Muscle of arm (tissue), 1 donor: ENCODE measurements at regions not wholly inside any gene's neighbourhood (a gene's known extent, or its start where the extent isn't known, plus 50 kb on each side); places are given as distances from the start of the nearest gene placed in this dataset.

Source experiments
- DNase-seq: peaks from one replicate; pipeline ENCODE4 v3.0.0-alpha.2; 2013

- no peak for DNase-seq
Measured at GRCh38 chr1:38113159-38113666, 66.6 kb upstream of the POU3F1 start.

- no peak for DNase-seq
Measured at GRCh38 chr1:38111589-38111988, 65.0 kb upstream of the POU3F1 start.

- DNase-seq: no peak
Measured at GRCh38 chr1:38105267-38105666, 58.7 kb upstream of the POU3F1 start.

GRCh38 chr1:38102636-38103035, 56.0 kb upstream of the POU3F1 start:
- DNase-seq: peak; percentile 31

GRCh38 chr1:38101037-38101785, 54.6 kb upstream of the POU3F1 start:
- DNase-seq: no peak

- DNase-seq: no peak
Measured at GRCh38 chr1:38098101-38098847, 51.7 kb upstream of the POU3F1 start.

- DNase-seq: no peak
Measured at GRCh38 chr1:38097284-38097898, 50.8 kb upstream of the POU3F1 start.
